PC-3 (cell line): ENCODE measurements at regions not wholly inside any gene's neighbourhood (a gene's known extent, or its start where the extent isn't known, plus 50 kb on each side); places are given as distances from the start of the nearest gene placed in this dataset.

Experiments
- EZH2 ChIP-seq: fragments of 300-600 bp; sonication (generic); IDR thresholded peaks from one replicate; pipeline ENCODE4 v1.6.1; 2017; ENCODE audit warnings: antibody characterized with exemption, mild to moderate bottlenecking, low read length; ENCODE audit not compliant: unreplicated experiment
- TF ChIP-seq, protein P1 (sequence below): fragments of 300-600 bp; sonication (generic); conservative IDR thresholded peaks from 2 replicates; pipeline ENCODE4 v1.5.1; 2017; ENCODE audit warnings: antibody characterized with exemption, low read depth, mild to moderate bottlenecking, low read length

GRCh38 chr11:116079580-116079979, 575.4 kb upstream of the CADM1 start:
- TF ChIP-seq, protein P1, sequence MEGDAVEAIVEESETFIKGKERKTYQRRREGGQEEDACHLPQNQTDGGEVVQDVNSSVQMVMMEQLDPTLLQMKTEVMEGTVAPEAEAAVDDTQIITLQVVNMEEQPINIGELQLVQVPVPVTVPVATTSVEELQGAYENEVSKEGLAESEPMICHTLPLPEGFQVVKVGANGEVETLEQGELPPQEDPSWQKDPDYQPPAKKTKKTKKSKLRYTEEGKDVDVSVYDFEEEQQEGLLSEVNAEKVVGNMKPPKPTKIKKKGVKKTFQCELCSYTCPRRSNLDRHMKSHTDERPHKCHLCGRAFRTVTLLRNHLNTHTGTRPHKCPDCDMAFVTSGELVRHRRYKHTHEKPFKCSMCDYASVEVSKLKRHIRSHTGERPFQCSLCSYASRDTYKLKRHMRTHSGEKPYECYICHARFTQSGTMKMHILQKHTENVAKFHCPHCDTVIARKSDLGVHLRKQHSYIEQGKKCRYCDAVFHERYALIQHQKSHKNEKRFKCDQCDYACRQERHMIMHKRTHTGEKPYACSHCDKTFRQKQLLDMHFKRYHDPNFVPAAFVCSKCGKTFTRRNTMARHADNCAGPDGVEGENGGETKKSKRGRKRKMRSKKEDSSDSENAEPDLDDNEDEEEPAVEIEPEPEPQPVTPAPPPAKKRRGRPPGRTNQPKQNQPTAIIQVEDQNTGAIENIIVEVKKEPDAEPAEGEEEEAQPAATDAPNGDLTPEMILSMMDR, result no peak
- no peak for TF ChIP-seq EZH2
